Stimulated activated CD8-positive, alpha-beta memory T cell treated with anti-CD3 and anti-CD28 coated beads, Interleukin-7, amount 100 ng/mL, for 4 hours (primary cell): ENCODE measurements at regions not wholly inside any gene's neighbourhood (a gene's known extent, or its start where the extent isn't known, plus 50 kb on each side); places are given as distances from the start of the nearest gene placed in this dataset.
A peak's percentile ranks its signal among the peaks of the same experiment; 100 is the strongest.
"Not testable (repeated sequence)": the region's sequence is repeated elsewhere in the genome, so short reads cannot be mapped to it uniquely, and the experiment has no call there.

ENCODE experiments used
- DNase-seq, 2 donors: peaks; one replicate each; pipeline ENCODE4 v3.0.0-alpha.2; 2020; ENCODE audit warnings: low read depth in 2 of 2

DNA sequence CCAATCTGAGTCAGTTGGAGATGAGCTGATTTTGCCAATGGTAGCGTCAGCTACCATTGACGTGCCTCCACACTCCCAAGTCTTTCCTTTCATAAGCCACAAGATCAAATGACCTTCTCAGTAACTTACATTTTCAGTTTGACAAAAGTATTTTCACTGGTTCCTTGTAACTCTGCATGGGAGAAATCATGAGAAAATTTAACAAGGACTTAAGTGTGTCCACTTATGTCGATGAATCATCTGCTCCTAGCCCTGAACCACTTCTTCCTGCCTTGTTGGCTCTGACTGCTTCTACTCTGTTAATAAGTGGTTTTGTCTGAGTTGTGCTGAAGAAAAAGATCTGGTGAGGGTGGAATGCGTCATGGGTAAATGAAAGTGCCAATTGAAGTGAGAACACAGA lies 101.2 kb downstream of the NFKBIZ start:
- no peak for DNase-seq

DNA sequence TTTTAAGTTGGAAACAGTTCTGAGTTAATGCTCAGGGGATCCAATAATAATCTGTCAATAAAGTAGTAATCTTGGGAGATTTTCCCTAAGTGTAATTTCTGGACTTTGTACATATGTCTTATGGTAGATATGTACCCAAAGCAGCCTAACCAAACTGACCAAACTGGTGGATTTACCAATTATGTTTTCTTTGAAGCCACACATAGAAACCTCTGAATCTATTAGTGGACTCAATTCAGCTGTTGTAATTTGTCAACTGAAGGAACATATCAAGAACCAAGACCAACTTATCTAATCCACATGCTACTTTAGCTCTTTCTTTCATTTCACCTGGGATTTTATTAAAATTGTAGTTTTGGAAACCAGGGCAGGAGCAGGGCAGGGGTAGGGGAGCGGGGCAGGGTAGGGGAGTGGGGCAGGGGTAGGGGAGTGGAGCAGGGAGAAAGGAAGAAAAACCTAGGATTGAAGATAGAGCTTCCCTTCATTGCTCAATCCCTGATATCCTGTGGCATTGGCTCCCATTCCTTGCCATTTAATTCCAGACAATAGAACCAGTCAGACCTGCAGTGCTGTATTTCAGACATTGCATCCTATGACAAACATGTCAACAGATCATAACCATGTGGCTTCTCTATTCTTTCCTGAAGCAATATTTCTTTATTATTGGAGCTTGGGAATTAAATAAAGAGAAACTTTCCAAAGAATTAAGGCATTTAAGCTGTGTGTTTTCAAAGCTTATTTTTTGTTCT lies 101.8 kb downstream of the NFKBIZ start:
- no peak for DNase-seq

DNA sequence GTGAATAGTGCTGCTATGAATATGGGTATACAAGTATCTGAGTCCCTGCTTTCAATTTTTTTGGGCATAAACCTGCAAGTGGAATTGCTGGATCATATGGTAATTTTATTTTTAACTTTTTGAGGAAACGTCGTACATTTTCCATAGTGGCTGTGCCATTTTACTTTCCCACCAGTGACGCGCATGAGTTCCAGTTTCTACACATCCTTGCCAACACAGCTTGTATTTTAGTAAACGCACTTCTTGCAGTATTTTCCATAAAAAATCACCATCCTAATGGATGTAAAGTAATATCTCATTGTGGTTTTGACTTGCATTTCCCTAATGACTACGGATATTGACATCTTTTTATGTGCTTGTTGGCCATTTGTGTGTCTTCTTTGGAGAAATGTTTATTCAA lies 105.0 kb downstream of the NFKBIZ start:
- no peak for DNase-seq

DNA sequence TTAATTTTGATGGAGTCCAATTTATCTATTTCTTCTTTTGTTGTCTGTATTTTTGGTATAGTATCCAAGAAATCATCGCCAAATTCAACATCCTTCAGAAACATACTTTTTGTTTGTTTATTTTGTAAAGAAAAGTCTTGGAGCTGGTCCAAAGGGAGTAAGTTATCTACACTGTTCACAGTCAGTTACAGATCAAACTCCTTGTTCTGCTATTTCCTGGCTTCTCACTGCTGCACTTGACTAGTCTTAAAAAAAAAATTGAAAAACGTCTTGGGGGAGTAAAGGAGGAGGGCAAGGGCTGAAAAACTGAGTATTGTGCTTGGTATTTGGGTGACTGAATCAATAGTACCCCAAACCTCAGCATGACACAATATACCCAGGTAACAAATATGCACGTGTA lies 105.6 kb downstream of the NFKBIZ start:
- DNase-seq: no peak

DNA sequence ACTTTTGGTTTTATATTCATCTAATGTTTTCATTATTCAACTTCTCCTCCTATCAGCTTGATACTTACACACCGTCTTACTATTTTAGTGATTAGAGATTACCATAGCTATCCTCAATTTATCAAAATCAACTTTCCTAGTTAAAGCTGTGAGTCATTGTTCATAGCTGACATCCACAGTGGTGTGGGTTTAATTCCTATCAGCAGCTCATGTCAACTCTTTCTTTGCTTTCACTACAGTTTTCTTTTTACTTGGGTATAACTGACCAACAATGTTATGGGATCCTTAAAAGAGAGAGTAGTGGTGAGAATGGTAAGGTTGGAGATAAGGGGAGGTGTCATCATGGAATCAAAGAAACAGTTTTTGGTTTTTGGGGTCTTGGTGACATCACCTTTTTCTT lies 112.7 kb downstream of the NFKBIZ start:
- no peak for DNase-seq

DNA sequence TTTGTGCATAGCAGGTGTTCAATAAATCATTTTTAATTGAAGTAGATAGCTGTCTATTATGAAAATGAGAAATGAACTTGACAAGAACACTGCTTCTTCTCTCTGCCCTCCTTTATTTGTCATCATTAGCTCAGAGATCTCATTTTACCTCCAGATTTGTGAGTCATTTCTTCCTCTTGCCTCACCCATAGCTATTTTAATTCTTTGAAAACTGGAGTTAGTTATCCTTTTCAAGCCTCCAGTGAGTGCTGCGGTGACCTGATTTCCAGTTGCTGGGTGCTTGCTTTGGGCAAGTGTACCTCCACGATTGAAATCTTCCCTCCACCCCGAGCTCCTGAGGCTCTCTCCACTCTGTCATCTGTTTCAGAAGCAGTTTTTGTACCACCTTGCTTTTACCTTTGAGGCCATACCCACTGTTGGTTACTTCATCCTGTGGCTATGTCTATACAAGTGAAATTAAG lies 114.6 kb downstream of the NFKBIZ start:
- DNase-seq: peak in 1 of 2 donors; percentile 6

DNA sequence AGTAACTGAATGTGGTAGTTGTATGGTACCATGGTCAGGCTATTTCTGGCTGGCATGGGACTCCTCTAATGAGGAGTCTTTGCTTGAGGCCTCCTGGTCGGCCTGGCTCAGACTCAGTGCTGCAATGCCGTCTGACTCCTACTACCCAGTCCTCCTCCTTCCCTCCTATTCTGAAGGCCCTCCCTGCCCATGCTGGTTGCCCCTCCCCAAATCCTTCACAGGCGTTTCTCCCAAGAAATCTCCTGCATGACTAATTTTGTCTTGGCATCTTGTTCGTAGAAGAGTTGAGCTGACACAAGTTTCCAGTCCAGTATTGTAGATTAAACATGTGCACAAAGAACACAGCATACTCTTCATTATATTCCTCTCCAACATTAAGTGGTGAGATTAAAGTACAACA lies 115.5 kb downstream of the NFKBIZ start:
- DNase-seq: no peak

DNA sequence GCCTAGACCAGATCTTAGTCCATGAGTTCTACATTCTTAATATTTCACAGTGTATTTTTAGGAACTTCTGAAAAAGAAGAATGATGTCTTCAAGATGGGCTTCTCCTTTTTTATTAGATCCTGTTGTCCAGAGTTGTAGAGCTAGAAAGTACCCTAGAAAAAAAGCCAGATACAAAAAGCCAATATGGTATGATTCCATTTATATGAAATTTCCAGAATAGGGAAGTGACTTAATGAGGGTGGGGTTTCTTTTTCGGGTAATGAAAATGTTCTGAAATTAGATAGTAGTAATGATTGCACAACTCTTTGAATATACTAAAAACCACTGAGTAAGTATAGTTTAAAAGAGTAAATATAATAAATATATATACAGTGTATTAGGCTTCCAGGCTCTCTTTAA lies 116.9 kb downstream of the NFKBIZ start:
- no peak for DNase-seq

DNA sequence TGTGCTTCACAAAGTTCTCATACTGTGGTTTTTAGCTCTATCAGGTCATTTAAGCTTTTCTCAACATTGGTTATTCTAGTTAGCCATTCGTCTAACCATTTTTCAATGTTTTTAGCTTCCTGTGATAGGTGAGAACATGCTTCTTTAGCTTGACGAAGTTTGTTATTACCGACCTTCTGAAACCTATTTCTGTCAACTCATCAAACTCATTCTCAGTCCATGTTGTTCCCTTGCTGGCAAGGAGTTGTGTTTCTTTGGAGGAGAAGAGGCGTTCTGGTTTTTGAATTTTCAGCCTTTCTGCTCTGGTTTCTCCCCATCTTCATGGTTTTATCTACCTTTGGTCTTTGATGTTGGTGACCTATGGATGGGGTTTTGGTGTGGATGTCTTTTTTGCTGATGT lies 120.9 kb downstream of the NFKBIZ start:
- no peak for DNase-seq

DNA sequence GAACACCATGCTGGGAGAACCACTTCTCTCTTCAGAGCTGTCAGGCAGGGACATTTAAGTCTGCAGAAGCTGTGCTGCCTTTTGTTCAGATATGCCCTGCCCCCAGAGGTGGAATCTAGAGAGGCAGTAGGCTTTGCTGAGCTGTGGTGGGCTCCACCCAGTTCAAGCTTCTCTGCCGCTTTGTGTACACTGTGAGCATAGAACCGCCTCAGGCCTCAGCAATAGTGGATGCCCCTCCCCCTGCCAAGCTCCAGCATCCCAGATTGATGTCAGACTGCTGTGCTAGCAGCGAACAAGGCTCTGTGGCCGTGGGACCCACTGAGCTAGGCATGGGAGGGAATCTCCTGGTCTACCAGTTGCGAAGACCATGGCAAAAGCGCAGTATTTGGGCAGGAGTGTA lies 121.6 kb downstream of the NFKBIZ start:
- no peak for DNase-seq

DNA sequence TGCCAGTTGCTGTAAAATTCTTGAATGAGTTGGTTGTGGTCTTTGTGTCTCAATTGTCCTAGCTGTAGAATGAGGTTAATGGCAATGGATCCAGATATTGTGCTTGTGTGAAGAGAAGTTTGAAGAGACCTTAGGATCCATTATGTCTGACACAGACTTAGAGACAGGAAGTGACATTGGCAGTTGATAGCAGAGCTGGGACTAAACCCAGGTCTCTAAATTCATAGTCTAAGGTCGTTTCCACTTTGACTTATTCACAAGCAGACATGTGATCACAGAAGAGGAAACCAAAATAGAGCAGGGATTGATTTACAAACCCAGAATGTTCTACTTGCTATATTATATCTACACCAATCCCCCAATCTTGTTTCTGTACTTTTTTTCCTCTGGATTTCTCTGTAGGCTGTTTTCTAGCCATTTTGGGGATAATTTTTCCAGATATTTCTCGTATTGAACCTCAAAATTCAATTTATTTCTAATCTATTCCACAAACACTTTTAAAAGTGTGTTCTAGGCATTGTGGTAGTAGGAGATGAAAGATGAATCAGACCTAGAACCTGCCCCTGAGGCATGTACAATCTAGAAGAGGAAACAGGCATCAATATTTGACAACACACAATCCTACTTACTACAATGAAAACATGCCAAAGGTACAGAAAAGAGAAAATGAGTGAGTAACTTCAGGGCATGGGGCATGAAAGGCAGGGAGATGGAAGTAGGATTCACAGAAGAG lies 123.3 kb downstream of the NFKBIZ start:
- DNase-seq: no peak

DNA sequence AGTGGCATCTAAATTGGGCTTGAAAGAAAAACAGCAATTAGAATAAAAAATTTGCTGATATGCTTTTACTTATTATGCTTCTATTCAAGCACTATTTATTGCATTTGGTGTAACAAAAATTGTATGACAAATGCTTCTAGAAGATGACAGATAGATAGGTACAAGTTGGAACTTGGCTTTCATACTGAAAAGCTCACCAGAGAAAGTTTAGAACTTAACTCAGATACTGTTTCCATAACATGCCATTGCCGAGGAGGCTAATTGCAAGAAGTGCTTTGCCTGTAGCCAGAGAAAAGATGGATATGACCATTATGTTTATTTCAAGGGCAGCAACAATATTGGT lies 123.8 kb downstream of the NFKBIZ start:
- no peak for DNase-seq

DNA sequence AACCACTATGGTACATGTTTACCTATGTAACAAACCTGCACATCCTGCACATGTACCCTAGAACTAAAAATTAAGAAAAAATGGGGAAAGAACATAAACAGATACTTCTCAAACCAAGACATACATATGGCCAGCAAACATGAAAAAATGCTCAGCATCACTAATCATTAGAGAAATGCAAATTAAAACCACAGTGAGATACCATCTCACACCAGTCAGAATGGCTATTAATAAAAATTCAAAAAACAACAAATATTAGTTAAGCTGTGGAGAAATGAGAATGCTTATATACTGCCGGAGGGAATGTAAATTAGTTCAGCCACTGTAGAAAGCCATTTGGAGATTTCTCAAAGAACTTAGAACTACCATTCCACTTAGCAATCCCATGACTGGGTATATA lies 126.1 kb downstream of the NFKBIZ start:
- DNase-seq: not testable (repeated sequence)

DNA sequence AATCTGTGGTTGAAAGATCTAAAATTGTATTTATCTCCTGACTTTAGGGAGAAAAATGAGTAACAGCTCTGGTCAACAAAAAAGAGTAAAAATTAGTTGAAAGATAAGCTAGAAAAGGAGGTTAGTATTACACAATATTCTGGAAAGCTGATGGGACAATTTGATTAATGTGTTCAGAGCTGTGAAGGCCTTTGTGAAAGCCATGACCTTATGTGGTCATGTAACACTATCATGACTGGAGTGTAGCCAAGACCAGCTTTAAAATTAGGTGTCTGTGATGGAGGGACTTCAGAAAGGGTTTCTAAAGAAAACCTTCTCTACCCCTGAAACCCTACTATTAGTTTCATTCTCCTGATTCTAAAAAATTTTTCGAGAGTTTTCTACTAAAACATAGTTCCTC lies 127.2 kb downstream of the NFKBIZ start:
- no peak for DNase-seq

DNA sequence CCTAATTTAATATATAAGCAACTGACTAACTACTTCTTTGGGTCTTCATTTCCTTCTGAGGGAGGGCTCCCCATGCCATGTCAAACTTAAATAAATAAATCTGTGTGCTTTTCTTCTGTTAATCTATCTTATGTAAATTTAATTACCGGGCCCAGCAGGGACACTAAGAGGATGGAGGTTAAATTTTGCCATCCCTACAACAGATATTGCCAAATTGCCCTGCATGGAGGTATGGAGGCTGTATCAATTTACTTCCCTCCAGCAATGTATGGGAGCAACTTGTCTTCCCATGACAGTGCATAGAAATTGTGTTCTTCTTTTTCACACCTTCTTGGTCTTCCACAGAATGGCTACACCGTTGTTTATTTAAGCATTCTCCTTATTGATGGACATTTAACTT lies 129.0 kb downstream of the NFKBIZ start:
- DNase-seq: no peak

DNA sequence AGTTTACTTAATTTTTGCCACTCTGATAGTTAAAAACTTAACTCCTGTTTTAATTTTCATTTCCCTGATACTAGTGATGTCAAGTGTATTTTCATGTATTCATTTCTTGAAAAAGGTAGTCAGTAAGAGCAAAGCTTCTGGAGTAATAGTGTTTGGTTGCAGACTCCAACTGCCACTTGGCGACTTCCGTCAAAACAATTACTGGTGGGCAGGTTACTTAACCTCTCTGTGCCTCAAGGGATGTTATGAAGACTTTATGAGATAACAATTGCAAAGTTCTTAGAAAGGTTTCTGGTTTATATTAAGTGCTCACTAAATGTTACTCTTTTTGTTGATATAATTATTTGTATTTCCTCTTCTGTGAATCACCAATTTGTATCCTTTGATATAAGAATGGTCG lies 129.7 kb downstream of the NFKBIZ start:
- no peak for DNase-seq

DNA sequence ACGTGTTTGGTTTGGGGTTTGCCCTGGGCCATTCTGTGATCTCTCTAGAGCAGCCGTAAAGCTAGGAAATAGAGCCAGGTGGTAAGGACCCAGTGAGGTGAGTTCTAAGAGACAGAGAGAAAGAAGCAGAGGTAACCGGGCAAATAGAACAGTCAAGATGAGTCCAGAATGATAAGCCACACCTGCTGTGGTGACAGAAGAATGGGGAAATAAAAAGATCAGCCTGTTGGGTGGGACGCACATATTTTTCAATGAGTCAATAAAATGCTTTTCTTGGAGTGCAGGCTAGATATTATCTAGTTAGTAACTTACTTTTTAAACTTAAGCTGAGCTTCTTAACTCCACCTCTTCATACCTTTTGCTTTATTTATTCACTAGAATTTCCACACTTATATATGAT lies 135.0 kb downstream of the NFKBIZ start:
- DNase-seq: no peak

DNA sequence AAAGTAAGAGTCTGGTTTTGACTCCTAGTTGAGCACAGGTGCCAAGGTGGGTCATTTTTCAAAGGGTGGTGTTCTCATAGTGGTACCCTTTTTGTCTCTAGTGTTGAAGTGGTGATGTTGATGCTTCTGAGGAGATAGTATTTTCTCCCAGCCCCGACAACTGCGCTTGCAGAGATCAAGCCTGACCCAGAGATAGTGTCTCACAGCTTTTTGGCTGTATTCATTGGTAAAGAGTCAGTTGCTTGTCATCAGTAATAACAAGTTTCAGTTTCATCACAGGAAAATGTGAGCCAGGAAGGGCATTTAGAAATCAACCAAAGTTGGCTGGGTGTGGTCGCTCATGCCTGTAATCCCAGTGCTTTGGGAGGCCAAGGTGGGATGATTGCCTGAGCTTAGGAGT lies 139.3 kb downstream of the NFKBIZ start:
- DNase-seq: no peak

DNA sequence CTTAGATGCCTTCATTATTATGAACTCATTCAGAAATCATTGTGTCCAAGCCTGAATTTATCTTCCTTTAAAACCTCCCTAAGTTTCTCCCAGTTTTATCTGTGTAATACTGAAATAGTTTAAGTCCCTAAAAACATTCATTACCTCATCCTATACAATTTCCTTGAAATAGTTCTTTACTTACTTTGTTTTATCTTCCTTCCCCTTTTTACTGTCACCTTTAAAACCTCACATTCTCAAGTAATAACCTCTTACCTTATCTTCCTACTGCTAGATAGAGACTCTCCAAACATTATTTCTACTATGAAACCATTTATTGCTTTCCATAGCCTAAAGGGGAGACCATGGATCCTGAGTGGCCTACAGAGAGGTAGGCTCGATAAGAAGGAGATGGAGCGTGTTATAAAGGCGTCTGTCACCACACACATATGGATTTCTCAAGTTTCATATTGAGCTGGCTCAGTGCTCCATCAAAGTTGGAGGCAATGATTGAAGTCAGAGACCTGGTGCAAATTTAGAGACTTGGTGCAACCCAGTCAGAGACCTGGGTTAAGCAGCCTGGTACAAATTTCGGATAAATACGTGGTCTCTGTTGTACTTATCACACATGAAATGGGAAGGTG lies 140.4 kb downstream of the NFKBIZ start:
- no peak for DNase-seq

DNA sequence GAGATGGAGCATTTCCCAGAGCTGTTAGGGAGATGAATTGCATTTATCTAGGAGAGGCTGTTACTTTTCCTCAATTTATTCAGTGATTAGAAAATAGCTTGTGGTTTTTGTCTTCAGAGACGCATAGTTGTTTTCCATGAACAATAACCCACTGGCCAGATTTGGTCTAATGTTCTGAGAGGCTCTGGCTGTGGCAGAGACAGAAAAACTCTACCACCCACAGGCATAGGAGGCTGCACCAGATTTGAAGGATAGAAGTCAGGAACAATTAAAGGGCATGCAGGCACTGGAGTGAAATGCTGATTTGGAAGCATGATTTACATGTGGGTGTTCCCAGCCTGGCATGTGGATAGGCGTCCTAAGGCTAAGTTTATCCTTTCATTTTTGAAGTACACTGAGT lies 143.5 kb downstream of the NFKBIZ start:
- DNase-seq: no peak

DNA sequence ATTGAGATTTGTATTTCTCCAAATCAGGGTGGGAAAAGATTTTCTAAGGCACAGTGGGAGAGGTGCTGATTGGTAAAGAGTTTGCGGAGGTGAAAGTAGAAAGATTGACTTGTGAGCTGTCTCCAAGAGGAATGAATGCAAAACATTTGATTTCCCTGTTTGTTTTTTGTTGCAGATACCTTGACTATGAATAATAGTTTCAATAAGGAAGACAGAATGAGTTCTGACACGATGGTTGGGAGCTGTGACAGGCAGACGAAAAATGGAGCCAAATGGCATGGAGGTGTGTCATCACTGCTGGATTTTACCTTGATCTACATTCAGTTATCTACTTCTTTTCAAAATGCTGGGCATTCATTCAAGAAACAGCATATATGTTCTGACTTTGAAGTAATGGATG lies 145.1 kb downstream of the NFKBIZ start:
- no peak for DNase-seq

DNA sequence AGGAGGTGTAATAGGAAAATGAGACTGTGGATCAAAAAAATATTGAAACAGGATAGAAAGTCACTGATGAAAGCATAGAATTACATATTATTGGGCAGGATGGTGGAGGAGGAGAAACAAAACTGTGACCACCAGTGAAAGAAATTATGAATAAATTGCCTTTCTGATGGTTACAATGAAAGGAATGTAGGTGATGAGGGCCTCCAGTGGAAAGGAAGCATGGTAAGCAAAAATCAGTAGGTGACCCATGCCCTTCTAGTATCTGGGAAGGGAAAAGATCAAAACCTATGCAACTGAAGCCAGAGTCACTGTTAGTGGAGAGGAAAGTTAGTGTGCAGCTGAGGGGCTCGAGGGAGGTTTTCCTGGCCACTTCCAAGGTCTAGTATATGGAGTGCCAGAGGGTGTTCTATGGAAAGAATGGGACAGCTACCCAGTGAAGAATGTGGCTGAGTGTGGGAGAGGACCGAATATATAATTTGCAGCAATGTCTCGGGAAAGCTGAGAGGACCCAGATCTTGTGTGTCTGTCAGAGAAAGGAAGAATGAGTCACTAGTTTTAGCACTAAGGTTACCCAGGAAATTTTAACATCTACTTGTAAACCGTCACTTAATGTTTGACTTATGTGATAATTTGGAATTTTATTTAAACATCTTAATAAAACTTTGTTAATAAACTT lies 146.2 kb downstream of the NFKBIZ start:
- DNase-seq: no peak

DNA sequence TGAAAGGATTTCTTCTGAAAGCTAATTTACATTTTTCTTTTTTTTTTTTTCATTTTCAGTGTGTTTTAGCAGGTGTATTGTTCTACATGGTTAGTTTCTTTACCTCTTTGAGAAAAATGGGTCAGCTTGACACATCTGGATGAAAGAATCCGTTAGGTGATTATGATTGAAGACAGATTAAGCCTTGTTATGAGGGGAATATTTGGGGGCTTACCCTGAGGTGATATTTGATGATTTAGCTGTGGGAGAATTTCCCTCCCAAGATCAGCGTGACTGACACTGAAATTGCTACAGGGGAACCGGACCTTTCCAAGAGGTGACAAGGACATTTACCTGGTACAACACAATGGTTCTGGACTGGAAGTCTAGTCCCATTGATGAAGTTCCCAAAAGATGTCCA lies 147.5 kb downstream of the NFKBIZ start:
- DNase-seq: no peak
